OCI-LY7 (cell line): ENCODE measurements at regions not wholly inside any gene's neighbourhood (a gene's known extent, or its start where the extent isn't known, plus 50 kb on each side); places are given as distances from the start of the nearest gene placed in this dataset.

ENCODE experiments used
- EZH2phosphoT487 ChIP-seq: fragments of 200-600 bp; sonication (generic); IDR thresholded peaks from 2 replicates; pipeline ENCODE4 v1.6.1; 2018; ENCODE audit warnings: low read depth, borderline replicate concordance, mild to moderate bottlenecking, mixed run types, antibody characterized with exemption, low read length, moderate library complexity, mixed read lengths
- TF ChIP-seq, protein P1 (sequence below): fragments of 200-600 bp; sonication (generic); conservative IDR thresholded peaks from 2 replicates; pipeline ENCODE4 v1.5.1; 2014; ENCODE audit warnings: mild to moderate bottlenecking, antibody characterized with exemption, low read length, moderate library complexity, mixed read lengths

DNA sequence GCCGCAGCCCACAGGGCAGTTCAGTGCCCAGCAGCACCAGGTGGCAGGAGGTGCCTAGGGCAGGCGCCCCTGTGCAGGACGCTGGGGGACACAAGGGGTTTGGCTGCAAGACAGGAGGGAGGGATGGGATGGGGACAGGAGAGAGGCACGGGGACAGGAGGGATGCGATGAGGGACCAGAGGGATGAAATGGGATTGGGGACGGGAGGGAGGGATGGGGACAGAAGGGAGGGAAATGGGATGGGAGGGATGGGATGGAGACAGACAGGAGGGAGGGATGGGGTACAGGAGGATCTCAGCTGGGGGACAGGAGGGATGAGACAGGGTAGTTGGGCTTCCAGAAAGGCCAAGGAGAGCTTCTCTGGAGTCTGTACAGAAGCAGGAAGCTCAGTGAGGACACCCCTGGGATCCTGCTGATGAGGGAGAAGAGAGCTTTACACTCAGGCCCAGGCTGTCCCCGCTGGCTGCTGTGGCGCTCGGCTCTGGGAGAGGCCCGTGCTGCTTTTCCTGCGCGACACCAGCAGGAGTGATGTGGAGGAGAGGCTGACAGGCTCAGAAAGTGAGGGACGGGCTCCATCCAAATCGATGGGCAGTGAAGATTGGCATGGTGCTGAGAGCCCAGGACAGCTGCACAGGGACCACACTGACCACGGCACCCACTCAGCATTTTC lies 400.8 kb downstream of the SMOC2 start:
- TF ChIP-seq, protein P1, sequence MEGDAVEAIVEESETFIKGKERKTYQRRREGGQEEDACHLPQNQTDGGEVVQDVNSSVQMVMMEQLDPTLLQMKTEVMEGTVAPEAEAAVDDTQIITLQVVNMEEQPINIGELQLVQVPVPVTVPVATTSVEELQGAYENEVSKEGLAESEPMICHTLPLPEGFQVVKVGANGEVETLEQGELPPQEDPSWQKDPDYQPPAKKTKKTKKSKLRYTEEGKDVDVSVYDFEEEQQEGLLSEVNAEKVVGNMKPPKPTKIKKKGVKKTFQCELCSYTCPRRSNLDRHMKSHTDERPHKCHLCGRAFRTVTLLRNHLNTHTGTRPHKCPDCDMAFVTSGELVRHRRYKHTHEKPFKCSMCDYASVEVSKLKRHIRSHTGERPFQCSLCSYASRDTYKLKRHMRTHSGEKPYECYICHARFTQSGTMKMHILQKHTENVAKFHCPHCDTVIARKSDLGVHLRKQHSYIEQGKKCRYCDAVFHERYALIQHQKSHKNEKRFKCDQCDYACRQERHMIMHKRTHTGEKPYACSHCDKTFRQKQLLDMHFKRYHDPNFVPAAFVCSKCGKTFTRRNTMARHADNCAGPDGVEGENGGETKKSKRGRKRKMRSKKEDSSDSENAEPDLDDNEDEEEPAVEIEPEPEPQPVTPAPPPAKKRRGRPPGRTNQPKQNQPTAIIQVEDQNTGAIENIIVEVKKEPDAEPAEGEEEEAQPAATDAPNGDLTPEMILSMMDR, result no peak
- no peak for TF ChIP-seq EZH2phosphoT487
